ENCODE measurements at regions not wholly inside any gene's neighbourhood (a gene's known extent, or its start where the extent isn't known, plus 50 kb on each side); places are given as distances from the start of the nearest gene placed in this dataset.

DNA sequence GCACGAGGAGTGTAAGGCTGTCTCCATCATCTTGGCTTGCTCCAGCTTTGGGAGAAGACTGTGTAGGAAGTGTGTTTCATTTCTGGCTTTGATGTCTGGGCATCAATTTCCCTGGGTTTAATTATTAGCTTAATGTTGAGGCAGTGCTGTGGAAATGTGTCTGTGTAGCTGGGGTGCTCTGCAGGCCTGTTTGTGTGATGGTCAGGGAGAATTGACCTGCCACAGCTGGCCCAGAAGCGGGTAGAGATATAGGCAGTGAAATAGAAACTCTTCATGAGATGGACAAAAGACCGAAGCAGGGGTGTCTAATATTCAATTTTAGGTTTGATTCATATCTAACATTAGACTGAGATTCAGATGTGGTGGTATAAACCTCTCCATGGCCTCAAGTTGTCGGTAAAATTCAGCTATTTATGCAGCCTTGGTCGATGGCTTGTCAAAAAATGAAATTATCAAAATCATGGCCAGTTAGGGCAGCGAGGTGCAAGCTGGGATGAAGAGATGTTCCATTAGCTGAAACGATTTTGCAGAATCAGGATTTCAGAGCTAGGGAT lies 95.3 kb upstream of the SNX9 start:
- TF ChIP-seq, protein P1, sequence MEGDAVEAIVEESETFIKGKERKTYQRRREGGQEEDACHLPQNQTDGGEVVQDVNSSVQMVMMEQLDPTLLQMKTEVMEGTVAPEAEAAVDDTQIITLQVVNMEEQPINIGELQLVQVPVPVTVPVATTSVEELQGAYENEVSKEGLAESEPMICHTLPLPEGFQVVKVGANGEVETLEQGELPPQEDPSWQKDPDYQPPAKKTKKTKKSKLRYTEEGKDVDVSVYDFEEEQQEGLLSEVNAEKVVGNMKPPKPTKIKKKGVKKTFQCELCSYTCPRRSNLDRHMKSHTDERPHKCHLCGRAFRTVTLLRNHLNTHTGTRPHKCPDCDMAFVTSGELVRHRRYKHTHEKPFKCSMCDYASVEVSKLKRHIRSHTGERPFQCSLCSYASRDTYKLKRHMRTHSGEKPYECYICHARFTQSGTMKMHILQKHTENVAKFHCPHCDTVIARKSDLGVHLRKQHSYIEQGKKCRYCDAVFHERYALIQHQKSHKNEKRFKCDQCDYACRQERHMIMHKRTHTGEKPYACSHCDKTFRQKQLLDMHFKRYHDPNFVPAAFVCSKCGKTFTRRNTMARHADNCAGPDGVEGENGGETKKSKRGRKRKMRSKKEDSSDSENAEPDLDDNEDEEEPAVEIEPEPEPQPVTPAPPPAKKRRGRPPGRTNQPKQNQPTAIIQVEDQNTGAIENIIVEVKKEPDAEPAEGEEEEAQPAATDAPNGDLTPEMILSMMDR (IDR thresholded peaks at IDR 0.05): no peak
- TF ChIP-seq POLR2A (IDR thresholded peaks at IDR 0.05; ENCODE audit: low read depth) (no peak), POLR2AphosphoS5 (IDR thresholded peaks at IDR 0.05) (no peak), EP300 (IDR thresholded peaks at IDR 0.05) (no peak)
